GM23338 (cell line): ENCODE measurements at regions not wholly inside any gene's neighbourhood (a gene's known extent, or its start where the extent isn't known, plus 50 kb on each side); places are given as distances from the start of the nearest gene placed in this dataset.

Source experiments
- ATAC-seq: fragments of 200-7000 bp; cut with Tn5 transposase; 3 replicates; pipeline ENCODE4 v1.9.1; 2020
- DNase-seq: peaks from one replicate; pipeline ENCODE4 v3.0.0-alpha.2; 2015; ENCODE audit warnings: low spot score
- H2AFZ ChIP-seq: fragments of 200-600 bp; sonication (generic); 2 replicates; pipeline ENCODE4 v1.8.0; 2016; ENCODE audit warnings: antibody characterized with exemption, mild to moderate bottlenecking, moderate library complexity
- H3F3A ChIP-seq: fragments of 200-600 bp; sonication (generic); replicated peaks from 2 replicates; pipeline ENCODE4 v1.8.0; 2017; ENCODE audit warnings: antibody characterized with exemption, mixed run types, low read depth
- H3K27ac ChIP-seq: fragments of 200-600 bp; sonication (generic); 2 replicates; pipeline ENCODE4 v1.6.1; 2016; ENCODE audit warnings: low read depth
- H3K27me3 ChIP-seq: fragments of 200-600 bp; sonication (generic); 2 replicates; pipeline ENCODE4 v1.8.0; 2016; ENCODE audit warnings: mild to moderate bottlenecking, mixed run types, moderate library complexity; ENCODE audit not compliant: insufficient read depth
- H3K36me3 ChIP-seq: fragments of 200-600 bp; sonication (generic); 2 replicates; pipeline ENCODE4 v1.8.0; 2016; ENCODE audit warnings: mild to moderate bottlenecking; ENCODE audit not compliant: insufficient read depth
- H3K4me1 ChIP-seq: fragments of 200-600 bp; sonication (generic); 2 replicates; pipeline ENCODE4 v1.8.0; 2016; ENCODE audit warnings: mild to moderate bottlenecking, moderate library complexity; ENCODE audit not compliant: insufficient read depth
- H3K4me2 ChIP-seq: fragments of 200-600 bp; sonication (generic); 2 replicates; pipeline ENCODE4 v1.7.1; 2017; ENCODE audit warnings: mixed run types
- H3K4me3 ChIP-seq: fragments of 200-600 bp; sonication (generic); 2 replicates; pipeline ENCODE4 v1.6.1; 2016; ENCODE audit warnings: mixed run types
- H3K79me2 ChIP-seq: fragments of 200-600 bp; sonication (generic); replicated peaks from 2 replicates; pipeline ENCODE4 v1.8.0; 2017; ENCODE audit warnings: mild to moderate bottlenecking; ENCODE audit not compliant: insufficient read depth
- H3K9me2 ChIP-seq: fragments of 200-600 bp; sonication (generic); 2 replicates; pipeline ENCODE4 v1.8.0; 2017; ENCODE audit not compliant: insufficient read depth
- H4K20me1 ChIP-seq: fragments of 200-600 bp; sonication (generic); replicated peaks from 2 replicates; pipeline ENCODE4 v1.8.0; 2017; ENCODE audit warnings: mild to moderate bottlenecking; ENCODE audit not compliant: insufficient read depth
- H3K27ac Mint-ChIP-seq: 2 replicates; pipeline ENCODE4 v1.8.0; 2020; ENCODE audit warnings: inconsistent platforms, mild to moderate bottlenecking, moderate library complexity, mixed read lengths
- H3K27me3 Mint-ChIP-seq: 3 replicates; pipeline ENCODE4 v1.8.0; 2022; ENCODE audit warnings: low read depth, mild to moderate bottlenecking, moderate library complexity, mixed read lengths, inconsistent platforms; ENCODE audit not compliant: insufficient read depth, poor library complexity
- H3K36me3 Mint-ChIP-seq: 3 replicates; pipeline ENCODE4 v1.8.0; 2021; ENCODE audit warnings: low read depth, mild to moderate bottlenecking, inconsistent platforms, moderate library complexity, mixed read lengths
- H3K4me1 Mint-ChIP-seq: 3 replicates; pipeline ENCODE4 v1.8.0; 2020; ENCODE audit warnings: mild to moderate bottlenecking, inconsistent platforms, mixed read lengths
- H3K4me3 Mint-ChIP-seq: 3 replicates; pipeline ENCODE4 v1.8.0; 2021; ENCODE audit warnings: moderate library complexity, mild to moderate bottlenecking, inconsistent platforms, mixed read lengths
- H3K9me3 Mint-ChIP-seq: 3 replicates; pipeline ENCODE4 v1.8.0; 2020; ENCODE audit warnings: moderate library complexity, mild to moderate bottlenecking, inconsistent platforms, mixed read lengths
- EZH2phosphoT487 ChIP-seq: fragments of 200-600 bp; sonication (generic); IDR thresholded peaks from one replicate; pipeline ENCODE4 v1.8.1; 2018; ENCODE audit warnings: antibody characterized with exemption; ENCODE audit not compliant: unreplicated experiment
- NANOG ChIP-seq: IDR thresholded peaks from 2 replicates; pipeline ENCODE4 v1.6.1; 2016; ENCODE audit warnings: antibody characterized with exemption, borderline replicate concordance
- POLR2AphosphoS5 ChIP-seq: IDR thresholded peaks from 2 replicates; pipeline ENCODE4 v1.6.1; 2016; ENCODE audit warnings: antibody characterized with exemption, low read depth
- REST ChIP-seq: IDR thresholded peaks from one replicate; pipeline ENCODE4 v1.6.1; 2018; ENCODE audit warnings: antibody characterized with exemption; ENCODE audit not compliant: unreplicated experiment
- STAT1 ChIP-seq: IDR thresholded peaks from one replicate; pipeline ENCODE4 v1.6.1; 2016; ENCODE audit warnings: antibody characterized with exemption; ENCODE audit not compliant: unreplicated experiment
- ZNF331 ChIP-seq: fragments of 250-450 bp; sonication (Bioruptor Pico); IDR thresholded peaks from 2 replicates; pipeline ENCODE4 v1.5.0; 2020; ENCODE audit warnings: low read depth, mild to moderate bottlenecking, moderate library complexity
- TF ChIP-seq, protein P1 (sequence below), 2 experiments: fragments of 200-600 bp in 1 of 2; sonication (generic) in 1 of 2; conservative IDR thresholded peaks; 2 replicates each; pipeline versions ENCODE4 v1.5.1 to v1.6.1; 2016 to 2017; ENCODE audit warnings: antibody characterized with exemption in 2 of 2, low read depth in 2 of 2, mild to moderate bottlenecking in 2 of 2, moderate library complexity in 1 of 2

GRCh38 chr7:130877991-130878305 lies 143.9 kb upstream of the KLF14 start:
- Mint-ChIP-seq H3K4me1 (peaks cover 37% of the 10 kb centered on the region), H3K27ac (no peak overlapping the region), H3K9me3 (no peaks in the 10 kb centered on the region), H3K27me3 (peaks cover 2% of the 10 kb centered on the region), H3K4me3 (no peak overlapping the region), H3K36me3 (0 out of 3 replicates have a peak, but pooled peaks cover 3% of the 10 kb centered on the region)
- Histone ChIP-seq H4K20me1 (no peaks in the 10 kb centered on the region; the same call in 1 of the 2 replicates), H3K4me3 (no peak overlapping the region), H3K36me3 (no peaks in the 10 kb centered on the region), H3K4me1 (peaks cover 27% of the 10 kb centered on the region), H3F3A (no peaks in the 10 kb centered on the region), H2AFZ (no peak overlapping the region), H3K4me2 (no peak overlapping the region), H3K79me2 (no peaks in the 10 kb centered on the region), H3K9me2 (no peaks in the 10 kb centered on the region), H3K27ac (no peak overlapping the region), H3K27me3 (no peaks in the 10 kb centered on the region)
- no peak for TF ChIP-seq NANOG
- no peak for ATAC-seq
- DNase-seq = no peak

DNA sequence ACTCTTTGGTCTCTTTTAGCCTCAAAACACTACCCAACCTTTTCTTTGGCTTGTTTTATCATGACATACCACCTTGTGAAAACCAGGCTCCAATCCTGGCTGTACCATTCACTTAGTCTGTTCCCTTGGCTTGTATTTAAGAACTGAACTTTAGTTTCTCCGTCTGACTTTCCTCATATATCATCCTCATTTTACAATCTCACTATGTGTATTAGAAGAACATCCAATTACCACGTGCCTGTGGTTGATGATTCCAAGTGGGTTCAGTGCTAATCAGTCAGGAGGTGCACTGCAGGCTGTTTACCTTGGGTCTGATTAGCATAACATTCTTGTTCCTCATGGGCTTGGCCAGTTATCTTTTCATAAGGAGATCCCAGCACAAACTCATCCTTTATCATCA lies 144.8 kb upstream of the KLF14 start:
- DNase-seq (no peak), ATAC-seq (no peak)
- Mint-ChIP-seq H3K4me3 (no peak overlapping the region), H3K4me1 (peaks cover 37% of the 10 kb centered on the region), H3K27ac (no peak overlapping the region), H3K9me3 (no peaks in the 10 kb centered on the region), H3K36me3 (0 out of 3 replicates have a peak, but pooled peaks cover 3% of the 10 kb centered on the region), H3K27me3 (peaks cover 2% of the 10 kb centered on the region)
- no peaks in the 10 kb centered on the region; the same call in 1 of the 2 replicates for H4K20me1 ChIP-seq
- no peaks in the 10 kb centered on the region for H3K9me2 ChIP-seq
- H2AFZ ChIP-seq = no peak overlapping the region
- H3K4me1 ChIP-seq = peaks cover 27% of the 10 kb centered on the region
- no peaks in the 10 kb centered on the region for H3K27me3 ChIP-seq
- H3K4me2 ChIP-seq = no peak overlapping the region
- H3K4me3 ChIP-seq = no peak overlapping the region
- H3K79me2 ChIP-seq = no peaks in the 10 kb centered on the region
- no peak overlapping the region for H3K27ac ChIP-seq
- H3F3A ChIP-seq = no peaks in the 10 kb centered on the region
- TF ChIP-seq, protein P1, sequence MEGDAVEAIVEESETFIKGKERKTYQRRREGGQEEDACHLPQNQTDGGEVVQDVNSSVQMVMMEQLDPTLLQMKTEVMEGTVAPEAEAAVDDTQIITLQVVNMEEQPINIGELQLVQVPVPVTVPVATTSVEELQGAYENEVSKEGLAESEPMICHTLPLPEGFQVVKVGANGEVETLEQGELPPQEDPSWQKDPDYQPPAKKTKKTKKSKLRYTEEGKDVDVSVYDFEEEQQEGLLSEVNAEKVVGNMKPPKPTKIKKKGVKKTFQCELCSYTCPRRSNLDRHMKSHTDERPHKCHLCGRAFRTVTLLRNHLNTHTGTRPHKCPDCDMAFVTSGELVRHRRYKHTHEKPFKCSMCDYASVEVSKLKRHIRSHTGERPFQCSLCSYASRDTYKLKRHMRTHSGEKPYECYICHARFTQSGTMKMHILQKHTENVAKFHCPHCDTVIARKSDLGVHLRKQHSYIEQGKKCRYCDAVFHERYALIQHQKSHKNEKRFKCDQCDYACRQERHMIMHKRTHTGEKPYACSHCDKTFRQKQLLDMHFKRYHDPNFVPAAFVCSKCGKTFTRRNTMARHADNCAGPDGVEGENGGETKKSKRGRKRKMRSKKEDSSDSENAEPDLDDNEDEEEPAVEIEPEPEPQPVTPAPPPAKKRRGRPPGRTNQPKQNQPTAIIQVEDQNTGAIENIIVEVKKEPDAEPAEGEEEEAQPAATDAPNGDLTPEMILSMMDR (conservative IDR thresholded peaks at IDR 0.05; ENCODE audit: low read depth in 2 of 2) = no peak
- TF ChIP-seq REST = no peak
- TF ChIP-seq ZNF331 (CRISPR knock-in tag) = no peak
- H3K36me3 ChIP-seq = no peaks in the 10 kb centered on the region

- no peaks in the 10 kb centered on the region for H3K36me3 ChIP-seq
- Mint-ChIP-seq H3K36me3 (0 out of 3 replicates have a peak, but pooled peaks cover 3% of the 10 kb centered on the region), H3K4me3 (no peak overlapping the region), H3K27ac (no peak overlapping the region), H3K9me3 (no peaks in the 10 kb centered on the region), H3K4me1 (peaks cover 37% of the 10 kb centered on the region), H3K27me3 (peaks cover 2% of the 10 kb centered on the region)
- H3K27ac ChIP-seq = no peak overlapping the region
- H3K4me1 ChIP-seq = peaks cover 27% of the 10 kb centered on the region
- ATAC-seq (no peak), DNase-seq (no peak)
- H3K79me2 ChIP-seq = no peaks in the 10 kb centered on the region
- no peak overlapping the region for H2AFZ ChIP-seq
- no peaks in the 10 kb centered on the region for H3K27me3 ChIP-seq
- H3K4me3 ChIP-seq = no peak overlapping the region
- no peaks in the 10 kb centered on the region for H3F3A ChIP-seq
- no peaks in the 10 kb centered on the region; the same call in 1 of the 2 replicates for H4K20me1 ChIP-seq
- H3K4me2 ChIP-seq = no peak overlapping the region
- H3K9me2 ChIP-seq = no peaks in the 10 kb centered on the region
- TF ChIP-seq STAT1 = no peak
- TF ChIP-seq POLR2AphosphoS5 = no peak
- no peak for TF ChIP-seq ZNF331 (CRISPR knock-in tag)
- TF ChIP-seq NANOG = no peak
- no peak for TF ChIP-seq EZH2phosphoT487
Observed at GRCh38 chr7:130879191-130879590, 145.2 kb upstream of the KLF14 start.
